Peyer's patch (tissue), 4 donors: ENCODE measurements at regions not wholly inside any gene's neighbourhood (a gene's known extent, or its start where the extent isn't known, plus 50 kb on each side); places are given as distances from the start of the nearest gene placed in this dataset.

ENCODE experiments used
- POLR2A ChIP-seq, 2 donors: fragments of 450-650 bp; IDR thresholded peaks; one replicate each; pipeline ENCODE4 v1.5.1; 2017; ENCODE audit warnings: antibody characterized with exemption in 2 of 2, mild to moderate bottlenecking in 2 of 2, moderate library complexity in 2 of 2
- TF ChIP-seq, protein P1 (sequence below), 6 experiments: fragments of 450-650 bp in 4 of 6; fragments of 200-600 bp in 2 of 6; sonication (generic) in 1 of 6; IDR thresholded peaks; one replicate each; pipeline ENCODE4 v1.5.1; 2017 to 2019; ENCODE audit warnings: antibody characterized with exemption in 6 of 6, mild to moderate bottlenecking in 3 of 6, moderate library complexity in 1 of 6

- TF ChIP-seq, protein P1, sequence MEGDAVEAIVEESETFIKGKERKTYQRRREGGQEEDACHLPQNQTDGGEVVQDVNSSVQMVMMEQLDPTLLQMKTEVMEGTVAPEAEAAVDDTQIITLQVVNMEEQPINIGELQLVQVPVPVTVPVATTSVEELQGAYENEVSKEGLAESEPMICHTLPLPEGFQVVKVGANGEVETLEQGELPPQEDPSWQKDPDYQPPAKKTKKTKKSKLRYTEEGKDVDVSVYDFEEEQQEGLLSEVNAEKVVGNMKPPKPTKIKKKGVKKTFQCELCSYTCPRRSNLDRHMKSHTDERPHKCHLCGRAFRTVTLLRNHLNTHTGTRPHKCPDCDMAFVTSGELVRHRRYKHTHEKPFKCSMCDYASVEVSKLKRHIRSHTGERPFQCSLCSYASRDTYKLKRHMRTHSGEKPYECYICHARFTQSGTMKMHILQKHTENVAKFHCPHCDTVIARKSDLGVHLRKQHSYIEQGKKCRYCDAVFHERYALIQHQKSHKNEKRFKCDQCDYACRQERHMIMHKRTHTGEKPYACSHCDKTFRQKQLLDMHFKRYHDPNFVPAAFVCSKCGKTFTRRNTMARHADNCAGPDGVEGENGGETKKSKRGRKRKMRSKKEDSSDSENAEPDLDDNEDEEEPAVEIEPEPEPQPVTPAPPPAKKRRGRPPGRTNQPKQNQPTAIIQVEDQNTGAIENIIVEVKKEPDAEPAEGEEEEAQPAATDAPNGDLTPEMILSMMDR (IDR thresholded peaks at IDR 0.05): no peak
- TF ChIP-seq POLR2A (IDR thresholded peaks at IDR 0.05): peak in 1 of 2 donors; percentile 31
Measured at GRCh38 chr9:129496473-129497004, 124.4 kb downstream of the C9orf50 start.
